GM21360 (cell line): ENCODE measurements at regions not wholly inside any gene's neighbourhood (a gene's known extent, or its start where the extent isn't known, plus 50 kb on each side); places are given as distances from the start of the nearest gene placed in this dataset.

Experiments used
- ATAC-seq: cut with Tn5 transposase; IDR thresholded peaks from one replicate; pipeline ENCODE4 v1.9.1; 2021; ENCODE audit warnings: mild to moderate bottlenecking, moderate library complexity; ENCODE audit not compliant: unreplicated experiment

- no peak for ATAC-seq
These were observed 237.0 kb upstream of the UBE2E3 start for GRCh38 chr2:180743401-180743800.

DNA sequence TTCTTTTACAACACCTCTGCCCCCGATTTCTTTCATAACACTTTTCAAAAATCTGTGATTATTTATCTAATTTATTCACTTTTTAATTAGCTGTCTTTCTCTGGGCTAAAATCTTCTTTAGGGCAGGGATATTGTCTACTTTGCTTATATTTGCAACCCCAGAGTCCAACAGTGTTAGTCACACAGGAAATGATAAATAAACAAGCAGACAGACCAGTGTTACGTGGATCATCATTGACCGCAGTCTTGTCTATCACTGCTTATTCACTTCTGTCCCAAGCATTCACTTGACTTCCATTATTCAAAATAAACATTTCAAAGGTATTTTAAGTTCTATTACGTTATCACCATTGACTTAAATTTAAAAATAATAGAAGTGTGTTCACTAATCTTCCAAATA, 237.6 kb upstream of the UBE2E3 start:
- ATAC-seq, result no peak

DNA sequence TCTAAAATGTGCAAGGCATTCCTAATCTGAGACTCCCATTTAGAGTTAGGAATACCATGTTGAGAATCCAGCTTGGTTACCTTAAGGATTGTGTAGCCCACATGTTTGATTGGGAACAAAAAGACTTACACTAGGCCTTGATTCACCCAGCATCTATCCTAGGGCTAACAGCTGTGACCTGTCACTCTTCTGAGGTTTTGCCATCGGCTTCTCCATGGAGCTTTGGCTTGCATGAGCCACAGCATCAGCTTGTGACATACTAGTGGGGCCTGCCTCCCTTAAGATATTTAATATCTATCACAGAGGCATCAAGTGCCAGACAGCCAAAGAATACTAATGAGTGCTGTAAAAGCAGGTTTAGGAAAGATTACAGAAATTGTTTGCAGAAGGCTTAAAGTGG, 241.3 kb upstream of the UBE2E3 start:
- no peak for ATAC-seq

- no peak for ATAC-seq
These were observed 244.6 kb upstream of the UBE2E3 start for GRCh38 chr2:180735799-180736198.

- ATAC-seq, result no peak
These were observed 246.0 kb upstream of the UBE2E3 start for GRCh38 chr2:180734382-180734781.

DNA sequence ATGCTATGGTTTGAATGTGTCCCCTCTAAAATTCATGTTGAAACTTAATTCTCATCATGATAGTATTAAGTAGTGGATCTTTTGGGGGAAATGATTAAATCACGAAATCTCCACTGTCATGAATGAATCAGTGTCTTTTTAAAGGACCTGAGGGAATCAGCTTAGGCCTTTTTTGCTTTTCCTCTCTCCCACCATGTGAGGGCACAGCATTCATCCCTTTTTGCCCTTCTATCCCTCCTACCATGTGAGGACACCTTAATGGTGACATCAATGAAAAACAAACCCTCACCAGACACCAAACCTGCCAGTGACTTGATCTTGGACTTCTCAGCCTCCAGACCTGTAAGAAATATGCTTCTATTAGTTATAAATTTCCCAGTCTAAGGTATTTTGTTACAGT, 247.1 kb upstream of the UBE2E3 start:
- no peak for ATAC-seq

GRCh38 chr2:180732337-180732736, 248.1 kb upstream of the UBE2E3 start:
- no peak for ATAC-seq

DNA sequence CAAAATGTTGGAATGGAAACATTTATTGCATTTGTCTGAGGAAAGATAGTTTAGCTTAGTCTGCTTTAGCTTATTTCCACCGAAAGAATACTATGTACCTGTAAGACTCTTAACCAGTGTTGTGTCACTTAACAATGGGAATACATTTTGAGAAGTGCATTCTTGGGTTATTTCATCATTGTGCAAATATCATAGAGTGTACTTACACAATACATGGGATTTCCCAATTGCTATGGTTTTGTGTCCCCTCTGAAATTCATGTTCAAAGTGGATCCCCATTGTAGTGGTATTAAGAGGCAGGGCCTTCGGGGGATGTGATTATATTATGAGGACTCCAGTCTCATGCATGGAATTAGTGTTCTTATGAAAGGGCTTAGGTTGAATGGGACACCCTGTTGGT, 249.4 kb upstream of the UBE2E3 start:
- no peak for ATAC-seq

- ATAC-seq, result no peak
These were observed 251.4 kb upstream of the UBE2E3 start for GRCh38 chr2:180728928-180729559.

DNA sequence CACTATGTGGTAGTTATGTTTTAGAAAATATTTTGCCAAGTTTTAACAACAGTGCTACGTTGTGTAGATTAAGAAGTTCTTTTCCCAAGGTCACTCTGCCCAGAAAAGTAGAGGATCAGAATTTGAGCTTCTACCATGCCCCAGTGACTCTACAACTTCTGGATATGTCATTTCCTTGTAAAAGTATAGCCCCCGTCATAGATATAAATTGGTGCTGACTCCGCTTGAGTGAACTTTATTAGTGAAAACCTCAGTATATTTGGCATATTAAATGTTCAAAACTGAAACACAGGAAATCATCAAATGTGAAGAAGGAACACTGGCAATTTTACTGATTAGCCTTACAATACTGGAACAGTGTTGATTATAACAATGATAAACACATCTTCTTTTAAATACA, 256.7 kb upstream of the UBE2E3 start:
- ATAC-seq, result no peak

DNA sequence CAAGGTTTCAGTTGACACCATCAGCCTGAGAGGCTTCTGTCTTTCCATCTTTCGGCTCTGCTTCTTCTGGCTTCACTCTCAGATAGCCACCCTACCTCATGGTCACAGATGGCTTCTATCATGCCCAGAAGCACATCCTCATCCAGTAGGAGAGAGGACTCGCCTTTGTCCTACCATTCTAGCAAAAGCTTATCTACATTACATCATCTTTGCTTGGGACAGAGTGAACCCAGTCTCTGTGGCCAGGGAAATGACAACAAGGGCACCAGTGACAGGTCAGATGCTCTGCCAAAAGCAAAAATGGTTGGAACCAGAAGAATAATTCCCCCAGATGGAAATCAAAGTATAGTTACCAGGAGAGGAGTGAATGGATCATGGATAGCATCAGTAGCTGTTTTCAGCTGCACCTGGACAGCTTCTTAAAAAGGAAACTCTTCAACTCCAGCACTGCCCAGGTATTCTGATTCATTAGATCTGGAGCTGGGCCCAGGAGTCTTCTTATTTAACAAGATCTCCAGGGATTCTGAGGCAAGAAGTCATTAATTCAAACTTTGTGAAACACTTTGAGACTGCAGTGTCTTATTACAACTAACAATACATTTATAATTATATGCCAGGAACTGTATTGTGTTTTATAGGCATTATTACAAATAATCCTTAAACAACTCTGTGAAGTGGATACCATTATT, 257.7 kb upstream of the UBE2E3 start:
- ATAC-seq, result no peak

DNA sequence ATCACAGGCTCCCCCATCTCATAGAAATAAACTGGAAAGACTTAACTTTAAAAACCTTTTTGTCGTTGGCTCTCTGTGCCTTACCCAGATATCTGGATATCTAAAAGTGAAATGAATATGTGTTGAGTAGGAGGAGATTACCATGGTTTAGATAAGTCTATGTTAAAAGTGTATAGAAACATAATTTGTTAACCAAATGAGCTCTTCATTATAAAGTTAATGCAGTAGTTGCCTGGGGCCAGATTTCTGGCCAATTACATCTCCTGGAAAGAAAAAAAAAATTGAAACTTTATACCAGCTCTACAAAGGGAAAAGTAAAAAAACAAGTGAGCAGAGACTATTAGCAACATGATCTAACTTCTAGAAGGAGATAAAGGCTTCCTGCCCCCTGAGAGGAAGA, 259.6 kb upstream of the UBE2E3 start:
- no peak for ATAC-seq

DNA sequence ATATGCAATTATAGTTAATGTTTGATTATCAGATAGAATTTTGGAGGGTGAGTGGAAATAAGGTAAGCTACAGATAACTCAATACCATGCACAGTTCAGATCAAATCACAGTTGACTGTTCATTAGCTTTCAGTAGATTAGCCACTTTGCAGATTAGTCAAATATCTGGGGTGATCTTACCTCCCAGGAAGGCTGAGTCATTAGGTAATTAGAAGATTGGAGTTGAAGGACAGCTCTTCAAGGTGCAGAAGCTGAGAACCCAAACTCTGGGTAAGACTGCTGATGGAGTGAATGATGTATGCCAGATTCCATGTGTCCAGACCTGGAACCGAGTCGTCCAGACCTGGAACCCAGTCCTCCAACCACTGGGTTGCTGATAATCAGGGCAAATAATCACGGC, 262.8 kb upstream of the UBE2E3 start:
- no peak for ATAC-seq

GRCh38 chr2:180716186-180717180, 263.9 kb upstream of the UBE2E3 start:
- ATAC-seq, result no peak

DNA sequence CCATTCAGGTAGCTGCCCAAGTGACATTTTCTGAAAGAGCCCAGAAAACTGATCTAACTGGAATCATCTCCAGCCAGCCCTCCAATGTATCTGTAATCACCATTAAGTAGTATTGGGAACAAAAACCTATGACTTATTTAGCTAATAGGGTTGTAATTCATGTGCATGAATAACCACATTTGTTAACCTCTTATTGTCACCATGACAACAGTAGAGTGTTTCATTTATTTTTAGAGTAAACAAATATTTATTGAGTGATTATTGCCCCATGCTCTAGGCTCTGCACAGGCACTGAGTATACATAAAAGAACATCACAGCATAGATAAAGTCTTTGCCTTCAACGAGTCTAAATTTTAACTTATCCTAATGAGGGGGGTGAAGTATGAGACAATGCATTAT, 265.4 kb upstream of the UBE2E3 start:
- no peak for ATAC-seq

- no peak for ATAC-seq
These were observed 270.8 kb upstream of the UBE2E3 start for GRCh38 chr2:180709392-180710145.

DNA sequence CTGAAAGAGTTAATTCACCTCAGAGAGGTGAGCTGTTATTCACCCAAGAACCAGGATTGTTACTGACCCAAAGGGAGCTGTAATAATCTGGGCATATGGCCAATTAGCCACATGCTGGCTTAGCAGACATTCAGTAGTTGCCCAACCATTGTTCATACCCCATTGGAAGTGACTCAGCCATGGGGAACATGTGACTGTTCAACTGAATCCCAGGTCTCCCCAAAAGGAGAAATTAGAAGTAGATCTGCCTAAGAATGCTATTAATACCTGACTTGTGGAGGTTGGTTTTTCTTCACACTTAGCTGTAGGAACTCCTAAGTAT, 272.6 kb upstream of the UBE2E3 start:
- ATAC-seq, result no peak

DNA sequence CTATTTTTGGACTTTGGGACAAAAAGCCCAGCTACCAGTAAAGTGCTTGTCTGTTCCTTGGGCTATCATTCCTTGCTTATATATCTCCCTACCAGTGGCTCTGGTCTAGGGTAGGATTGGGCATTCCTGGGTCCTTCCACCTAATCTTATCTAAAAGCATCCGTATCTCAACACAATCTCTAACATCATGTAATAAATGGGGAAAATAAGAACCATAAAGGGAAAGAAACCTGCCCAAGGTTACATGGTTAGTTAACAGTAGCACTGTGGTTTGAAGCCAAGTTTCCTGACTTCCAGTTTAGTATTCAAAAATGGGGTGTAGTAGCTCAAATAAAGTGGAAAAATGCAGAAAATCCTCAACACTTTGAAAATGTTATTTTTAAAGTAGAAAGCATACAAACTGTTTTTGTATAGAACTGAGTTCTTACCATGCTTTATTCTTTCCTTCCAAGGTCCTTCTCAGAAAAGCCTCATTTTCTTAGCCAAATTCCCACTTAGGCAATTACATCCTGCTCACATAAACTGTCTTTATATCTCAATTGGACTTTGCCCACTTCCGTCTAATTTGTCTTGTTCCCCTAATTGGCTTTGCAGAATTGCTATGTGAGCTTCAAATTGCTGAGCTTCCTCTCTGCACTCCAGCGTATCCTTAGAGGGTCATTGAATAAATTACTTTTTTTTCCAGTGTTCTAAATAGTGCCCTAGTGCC, 273.1 kb upstream of the UBE2E3 start:
- ATAC-seq, result no peak

GRCh38 chr2:180706694-180707093, 273.7 kb upstream of the UBE2E3 start:
- no peak for ATAC-seq

- ATAC-seq, result no peak
These were observed 274.9 kb upstream of the UBE2E3 start for GRCh38 chr2:180705551-180705950.

GRCh38 chr2:180705122-180705521, 275.3 kb upstream of the UBE2E3 start:
- ATAC-seq, result no peak
